Activated T-cell treated with anti-CD3 and anti-CD28 coated beads, Interleukin-2, amount 50 U/mL, for 4 hours (primary cell): ENCODE measurements at regions not wholly inside any gene's neighbourhood (a gene's known extent, or its start where the extent isn't known, plus 50 kb on each side); places are given as distances from the start of the nearest gene placed in this dataset.

Source experiments
- ATAC-seq, 2 donors: fragments of 200-7000 bp; cut with Tn5 transposase; one replicate each; pipeline ENCODE4 v1.10.0; 2021
- DNase-seq: peaks from one replicate; pipeline ENCODE4 v3.0.0-alpha.2; 2020
- H3K27me3 Mint-ChIP-seq: one replicate; pipeline ENCODE4 v1.8.0; 2021; ENCODE audit warnings: low read depth, mixed read lengths
- H3K36me3 Mint-ChIP-seq: one replicate; pipeline ENCODE4 v1.8.0; 2022; ENCODE audit warnings: mixed read lengths; ENCODE audit not compliant: insufficient read depth
- H3K4me1 Mint-ChIP-seq: one replicate; pipeline ENCODE4 v1.8.0; 2021; ENCODE audit warnings: low read depth, mixed read lengths
- H3K4me3 Mint-ChIP-seq: one replicate; pipeline ENCODE4 v1.8.0; 2021; ENCODE audit warnings: mild to moderate bottlenecking, moderate library complexity, mixed read lengths
- H3K9me3 Mint-ChIP-seq: one replicate; pipeline ENCODE4 v1.8.0; 2021; ENCODE audit warnings: mixed read lengths

DNA sequence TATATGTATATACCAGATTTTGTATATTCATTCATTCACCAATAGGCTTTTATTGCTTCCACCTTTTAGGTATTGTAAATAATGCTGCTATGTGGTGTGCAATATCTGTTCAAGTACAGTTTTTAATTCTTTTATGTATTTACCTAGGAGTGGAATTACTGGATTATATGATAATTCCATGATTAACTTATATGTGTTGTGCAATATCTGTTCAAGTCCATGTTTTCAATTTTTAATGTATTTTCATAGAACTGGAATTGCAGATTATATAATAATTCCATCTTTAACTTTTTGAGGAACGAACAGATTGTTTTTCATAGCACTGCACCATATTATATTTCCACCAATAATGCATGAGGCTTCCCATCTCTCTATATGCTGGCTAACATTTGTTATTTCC, 50.6 kb upstream of the L3MBTL4 start:
- Mint-ChIP-seq H3K9me3 (peaks cover 23% of the 10 kb centered on the region), H3K4me3 (no peak overlapping the region), H3K27me3 (no peaks in the 10 kb centered on the region), H3K4me1 (no peaks in the 10 kb centered on the region), H3K36me3 (no peaks in the 10 kb centered on the region)
- ATAC-seq (no peak), DNase-seq (no peak)

DNA sequence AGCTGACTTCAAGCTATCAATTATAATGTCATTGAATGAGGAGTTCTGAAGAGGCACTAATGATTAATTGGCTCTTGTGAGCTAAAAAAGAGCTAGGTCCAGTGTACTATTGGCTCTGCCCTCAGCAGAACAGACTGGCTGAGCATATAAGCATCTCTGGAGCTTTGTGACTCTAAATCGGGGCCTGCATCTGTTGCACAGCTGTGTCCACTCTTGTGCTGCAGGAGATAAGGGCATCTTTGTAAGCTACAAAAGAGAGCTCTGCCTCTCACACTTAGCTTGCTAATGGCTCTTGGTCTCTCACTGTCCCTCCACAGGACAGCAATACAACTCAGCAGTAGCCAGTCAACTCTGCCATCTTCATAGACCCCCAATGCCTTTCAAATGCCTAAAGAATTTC, 61.5 kb upstream of the L3MBTL4 start:
- Mint-ChIP-seq H3K36me3 (no peaks in the 10 kb centered on the region), H3K27me3 (peaks cover 2% of the 10 kb centered on the region), H3K4me1 (no peaks in the 10 kb centered on the region), H3K9me3 (peaks cover 7% of the 10 kb centered on the region), H3K4me3 (no peak overlapping the region)
- no peak for DNase-seq
- ATAC-seq, result no peak

DNA sequence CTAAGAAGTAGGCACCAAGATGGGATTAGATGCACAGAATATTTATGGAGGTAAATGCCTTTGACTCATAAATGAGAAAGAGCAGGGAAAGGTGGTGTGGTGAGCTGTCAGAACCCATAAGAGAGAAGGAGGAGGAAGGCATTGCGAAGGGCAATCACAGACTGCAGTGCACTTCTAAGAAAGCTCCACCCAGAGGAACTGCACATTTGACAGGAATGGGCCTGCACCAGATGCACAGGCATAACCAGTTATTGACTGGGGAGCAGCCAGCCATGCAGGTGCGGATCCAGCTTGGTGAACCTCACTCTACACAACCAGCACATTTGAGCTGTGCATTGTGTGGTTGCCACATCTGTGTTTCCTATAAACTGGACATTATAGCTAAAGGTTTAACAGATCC, 62.2 kb upstream of the L3MBTL4 start:
- Mint-ChIP-seq H3K36me3 (no peaks in the 10 kb centered on the region), H3K4me1 (no peaks in the 10 kb centered on the region), H3K9me3 (peaks cover under 1% of the 10 kb centered on the region), H3K27me3 (peaks cover 2% of the 10 kb centered on the region), H3K4me3 (no peak overlapping the region)
- DNase-seq (no peak), ATAC-seq (no peak)

DNA sequence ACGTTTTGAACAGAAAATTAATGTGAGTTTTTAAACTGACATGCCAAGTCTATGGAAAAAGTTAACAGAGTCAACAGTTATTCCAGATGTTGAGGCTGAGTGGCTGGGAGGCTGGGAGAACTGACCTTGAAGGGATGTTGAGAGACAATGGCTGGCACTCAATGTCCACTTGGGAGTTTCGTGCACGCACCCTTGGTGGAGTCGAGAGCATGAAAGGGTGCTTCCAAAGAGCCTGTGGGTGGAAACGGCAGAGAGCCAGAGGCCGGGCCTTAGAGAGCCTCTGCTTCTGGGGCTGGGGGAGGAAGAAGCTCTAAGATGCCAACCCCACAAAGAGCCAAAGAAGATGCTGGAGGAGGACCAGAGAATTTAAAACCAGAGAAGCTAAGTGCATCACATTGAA, 63.4 kb upstream of the L3MBTL4 start:
- Mint-ChIP-seq H3K36me3 (no peaks in the 10 kb centered on the region), H3K27me3 (peaks cover 2% of the 10 kb centered on the region), H3K4me1 (no peaks in the 10 kb centered on the region), H3K9me3 (no peaks in the 10 kb centered on the region), H3K4me3 (no peak overlapping the region)
- no peak for ATAC-seq
- no peak for DNase-seq

DNA sequence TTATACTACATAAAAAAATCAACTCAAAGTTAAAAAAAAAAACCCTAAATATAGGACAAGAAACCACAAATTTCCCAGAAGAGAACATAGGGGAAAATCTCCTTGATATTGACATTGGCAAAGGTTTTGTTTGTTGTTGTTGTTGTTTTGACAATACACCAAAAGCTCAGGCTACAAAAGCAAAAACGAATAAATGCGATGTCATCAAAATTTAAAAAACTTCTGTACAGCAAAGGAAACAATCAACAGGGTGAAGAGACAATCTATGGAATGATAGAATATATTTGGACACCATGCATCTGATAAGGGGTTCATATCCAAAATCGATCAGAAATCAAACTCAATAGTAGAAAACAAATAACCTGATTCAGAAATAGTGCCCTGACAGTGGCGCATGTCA, 65.0 kb upstream of the L3MBTL4 start:
- Mint-ChIP-seq H3K4me3 (no peak overlapping the region), H3K4me1 (no peaks in the 10 kb centered on the region), H3K36me3 (no peaks in the 10 kb centered on the region), H3K9me3 (no peaks in the 10 kb centered on the region), H3K27me3 (peaks cover 2% of the 10 kb centered on the region)
- no peak for DNase-seq
- no peak for ATAC-seq

DNA sequence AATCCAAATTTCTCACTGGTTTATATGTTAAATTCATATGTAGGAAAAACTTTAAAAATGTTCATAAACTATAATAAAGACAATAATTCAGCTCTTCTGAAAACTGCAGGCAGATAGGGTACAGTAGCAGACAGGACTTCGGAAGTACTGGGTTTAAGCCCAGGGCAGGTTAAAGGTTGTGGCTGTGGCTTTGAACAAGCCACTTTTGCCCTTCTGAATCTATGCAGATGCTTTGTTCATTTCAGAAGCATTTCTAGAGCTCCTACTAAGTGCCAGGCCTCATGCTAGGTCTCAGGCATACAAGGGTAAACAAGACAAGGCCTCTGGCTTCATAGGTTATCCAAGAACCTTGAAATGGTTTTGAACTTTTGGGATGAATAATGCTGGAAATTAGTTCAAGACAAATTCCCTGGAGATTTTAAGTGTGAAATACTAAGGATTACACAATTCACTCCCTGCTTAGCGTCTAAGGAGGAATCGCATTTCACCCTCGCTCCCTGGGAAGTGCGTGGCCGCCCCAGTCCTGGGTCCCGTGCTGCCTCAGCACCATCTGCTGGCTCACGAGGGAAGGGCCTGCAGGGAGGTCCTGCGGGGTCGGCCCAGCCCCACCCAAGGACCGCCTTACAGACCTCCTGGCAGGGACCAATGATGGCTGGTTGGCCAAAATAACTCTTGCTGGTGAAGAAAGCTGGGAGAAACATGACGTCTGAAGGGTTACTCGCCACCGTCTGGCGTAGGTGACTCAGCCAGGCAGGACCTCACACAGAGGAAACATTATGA, 67.7 kb upstream of the L3MBTL4 start:
- Mint-ChIP-seq H3K9me3 (no peaks in the 10 kb centered on the region), H3K4me1 (no peaks in the 10 kb centered on the region), H3K36me3 (no peaks in the 10 kb centered on the region), H3K27me3 (peaks cover 2% of the 10 kb centered on the region), H3K4me3 (no peak overlapping the region)
- ATAC-seq (peak in 1 of 2 donors; percentile 32), DNase-seq (no peak)

DNA sequence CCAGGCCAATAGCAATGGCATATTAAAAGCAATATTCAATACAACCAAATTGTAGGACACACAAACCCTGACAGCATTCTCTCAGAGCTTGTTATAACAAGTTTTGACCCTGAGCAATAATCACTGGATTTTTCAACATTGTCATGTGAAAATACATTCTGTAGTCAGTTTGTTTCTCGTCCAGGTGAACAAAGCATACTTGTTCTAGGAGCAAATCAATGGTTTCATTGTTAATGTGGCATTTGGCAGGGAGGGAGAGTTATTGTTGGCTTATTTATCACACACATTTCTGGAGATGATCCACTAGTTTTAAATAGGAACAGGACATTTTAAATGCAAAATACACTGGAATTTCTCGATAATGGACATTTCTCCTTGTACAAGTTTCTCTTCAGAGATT, 69.9 kb upstream of the L3MBTL4 start:
- Mint-ChIP-seq H3K36me3 (no peaks in the 10 kb centered on the region), H3K4me1 (no peaks in the 10 kb centered on the region), H3K4me3 (no peak overlapping the region), H3K9me3 (no peaks in the 10 kb centered on the region), H3K27me3 (peaks cover 2% of the 10 kb centered on the region)
- ATAC-seq (no peak), DNase-seq (no peak)

DNA sequence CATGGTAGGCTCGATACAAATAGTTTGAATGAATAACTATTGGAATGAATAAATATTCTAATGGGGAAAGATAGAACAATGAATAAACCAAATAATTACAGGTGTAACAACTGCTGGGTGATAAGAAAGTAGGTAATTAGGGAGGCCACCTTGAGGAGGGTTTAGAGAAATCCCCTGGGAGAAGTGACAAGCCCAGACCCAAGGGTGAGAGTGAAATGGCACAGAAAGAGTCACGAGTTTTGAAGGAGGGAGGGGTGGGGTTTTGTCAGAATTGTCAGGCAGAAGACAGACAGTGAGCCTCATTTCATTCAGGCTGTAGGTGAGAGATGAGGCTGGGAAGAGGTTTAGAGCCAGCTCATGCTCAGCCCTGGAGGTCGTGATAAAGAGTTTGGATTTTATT, 71.6 kb upstream of the L3MBTL4 start:
- Mint-ChIP-seq H3K36me3 (no peaks in the 10 kb centered on the region), H3K27me3 (peaks cover 2% of the 10 kb centered on the region), H3K4me3 (no peak overlapping the region), H3K9me3 (no peaks in the 10 kb centered on the region), H3K4me1 (no peaks in the 10 kb centered on the region)
- DNase-seq (no peak), ATAC-seq (no peak)

DNA sequence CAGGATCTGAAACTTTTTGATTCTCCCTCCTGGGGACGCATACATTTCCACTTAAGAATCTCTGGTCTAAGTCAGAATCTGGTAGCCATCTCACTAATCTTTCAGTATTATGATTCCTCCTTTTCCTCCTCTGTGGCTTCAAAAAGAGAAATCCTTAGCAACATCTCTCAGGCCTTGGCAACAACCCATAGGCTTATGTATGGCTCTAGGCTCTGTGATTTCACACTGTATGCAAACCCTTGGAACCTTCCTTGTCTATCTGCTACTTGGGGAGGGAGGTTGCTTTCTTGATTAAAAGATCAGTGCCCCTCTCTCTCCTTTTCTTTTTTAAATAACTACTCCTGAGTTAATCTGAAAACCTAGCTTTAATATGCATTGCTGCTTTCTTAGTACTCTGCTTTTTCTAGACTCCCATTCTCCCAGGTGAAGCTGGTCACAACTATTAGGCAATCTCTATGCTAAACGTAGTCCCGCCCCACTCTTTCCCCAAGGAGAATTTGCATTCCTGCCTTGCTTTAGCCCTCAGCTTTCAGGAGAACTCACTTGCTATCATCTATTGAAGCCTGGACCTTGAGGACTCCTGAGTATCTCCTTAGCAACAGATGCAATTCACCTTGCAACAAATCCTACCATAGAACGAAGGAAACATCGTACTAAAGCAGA, 72.2 kb upstream of the L3MBTL4 start:
- Mint-ChIP-seq H3K4me1 (no peaks in the 10 kb centered on the region), H3K36me3 (no peaks in the 10 kb centered on the region), H3K4me3 (no peak overlapping the region), H3K27me3 (peaks cover 2% of the 10 kb centered on the region), H3K9me3 (no peaks in the 10 kb centered on the region)
- DNase-seq, result no peak
- ATAC-seq, result no peak

DNA sequence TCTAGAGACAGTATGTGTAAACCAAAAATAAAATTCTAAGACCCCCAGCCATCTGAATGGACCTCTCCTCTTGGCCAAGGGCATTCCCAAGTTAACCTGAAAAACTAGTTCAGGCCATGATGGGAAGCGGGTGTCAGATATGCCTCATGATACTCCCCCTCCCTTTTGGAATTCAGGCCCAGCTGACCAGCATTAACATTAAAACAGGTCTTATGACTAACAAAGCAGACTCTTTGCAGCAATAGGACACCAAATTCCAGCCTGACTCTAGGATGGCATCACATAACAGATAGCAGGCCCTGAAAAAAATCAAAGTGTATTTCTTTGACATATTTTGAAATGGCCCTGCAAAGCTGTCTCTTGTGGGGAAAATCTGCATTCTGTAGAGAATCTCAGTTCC, 73.3 kb upstream of the L3MBTL4 start:
- Mint-ChIP-seq H3K27me3 (peaks cover 2% of the 10 kb centered on the region), H3K9me3 (no peaks in the 10 kb centered on the region), H3K4me3 (no peak overlapping the region), H3K36me3 (no peaks in the 10 kb centered on the region), H3K4me1 (no peaks in the 10 kb centered on the region)
- ATAC-seq (no peak), DNase-seq (no peak)

DNA sequence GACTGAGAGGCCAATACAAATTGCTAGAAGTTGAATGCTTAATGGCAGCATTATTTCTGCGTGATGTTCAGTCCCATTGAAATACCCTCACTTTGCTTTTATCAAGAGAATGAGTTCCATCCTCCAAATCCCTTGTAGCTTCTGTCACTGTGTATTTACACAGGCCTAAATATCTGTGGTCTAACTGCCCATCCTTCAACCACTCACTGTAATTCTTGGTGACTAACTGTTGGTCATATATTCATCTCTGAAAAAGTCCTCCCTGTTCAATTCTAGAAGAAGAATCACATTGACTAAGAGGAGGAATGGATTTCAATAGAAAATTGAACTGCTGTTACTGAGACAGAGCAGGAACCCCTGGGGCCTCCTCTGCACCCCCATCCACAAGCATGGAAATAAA, 74.2 kb upstream of the L3MBTL4 start:
- Mint-ChIP-seq H3K27me3 (peaks cover 2% of the 10 kb centered on the region), H3K4me3 (no peak overlapping the region), H3K36me3 (no peaks in the 10 kb centered on the region), H3K9me3 (no peaks in the 10 kb centered on the region), H3K4me1 (no peaks in the 10 kb centered on the region)
- DNase-seq (no peak), ATAC-seq (no peak)

DNA sequence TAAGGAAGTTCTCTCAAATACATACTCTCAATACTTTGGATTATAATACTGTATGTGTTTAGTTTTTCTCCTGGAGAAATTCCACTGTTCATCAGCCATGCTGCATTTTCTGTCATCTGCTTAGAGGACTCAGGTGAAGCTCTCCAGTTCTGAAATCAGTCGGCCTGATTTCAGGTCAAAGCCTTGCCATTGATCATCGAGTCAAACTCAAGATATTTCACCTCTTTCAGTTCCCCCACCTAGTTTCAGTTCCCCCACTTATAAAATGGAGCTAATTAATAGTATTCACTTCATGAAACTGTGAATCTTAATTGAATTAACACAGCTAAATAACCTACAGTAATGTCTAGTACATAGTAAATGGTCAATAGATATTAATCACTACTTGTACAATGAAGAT, 75.3 kb upstream of the L3MBTL4 start:
- no peaks in the 10 kb centered on the region for H3K4me1 Mint-ChIP-seq
- ATAC-seq, result no peak

DNA sequence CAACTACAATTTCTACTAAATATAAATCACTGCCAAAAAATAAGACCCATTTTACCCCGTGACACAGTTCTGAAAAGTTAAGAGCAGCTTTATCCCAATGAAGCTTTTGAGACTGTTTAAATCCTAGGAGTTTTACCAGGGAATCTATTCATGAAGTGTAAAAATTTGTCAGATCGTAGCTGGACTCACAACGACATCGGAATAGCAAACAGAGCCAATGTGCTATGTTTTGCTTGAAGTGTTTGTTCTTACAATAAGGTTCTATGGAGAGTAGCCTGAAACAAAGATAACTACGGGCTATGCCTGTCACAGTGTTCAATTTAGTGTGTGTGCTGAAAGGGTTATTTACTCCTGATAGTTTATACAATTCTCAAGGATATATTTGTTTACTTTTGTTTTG, 78.5 kb upstream of the L3MBTL4 start:
- Mint-ChIP-seq H3K4me1 (no peaks in the 10 kb centered on the region), H3K9me3 (no peaks in the 10 kb centered on the region), H3K4me3 (no peak overlapping the region), H3K36me3 (no peaks in the 10 kb centered on the region), H3K27me3 (no peaks in the 10 kb centered on the region)
- DNase-seq (no peak), ATAC-seq (no peak)

More for the DNA sequence above, 75.3 kb upstream of the L3MBTL4 start:
- Mint-ChIP-seq H3K36me3 (no peaks in the 10 kb centered on the region), H3K27me3 (peaks cover 2% of the 10 kb centered on the region), H3K9me3 (no peaks in the 10 kb centered on the region), H3K4me3 (no peak overlapping the region)
- no peak for DNase-seq

DNA sequence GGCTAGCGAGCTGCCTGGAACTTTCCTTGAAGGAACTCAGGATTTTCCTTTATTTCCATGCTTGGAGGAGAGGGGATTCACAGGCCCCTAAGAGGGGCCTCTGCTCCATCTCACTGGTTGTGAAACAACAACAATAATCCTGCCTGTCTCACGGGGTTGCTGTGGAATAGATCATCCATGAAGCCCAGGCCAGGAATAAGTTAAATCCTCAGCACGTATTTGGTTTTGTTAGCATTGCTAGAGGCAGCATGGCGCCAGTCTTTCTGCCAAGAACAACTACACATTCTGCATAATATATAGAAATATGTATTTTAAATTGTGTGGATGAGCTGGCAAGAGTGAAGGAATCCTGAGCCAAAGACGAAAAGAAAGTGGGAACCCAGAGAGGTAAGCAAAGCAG, 80.8 kb upstream of the L3MBTL4 start:
- H3K9me3 Mint-ChIP-seq, result no peaks in the 10 kb centered on the region
- no peaks in the 10 kb centered on the region for H3K36me3 Mint-ChIP-seq
- H3K4me3 Mint-ChIP-seq, result no peak overlapping the region
- no peaks in the 10 kb centered on the region for H3K27me3 Mint-ChIP-seq
- no peak for DNase-seq
- ATAC-seq, result no peak
- H3K4me1 Mint-ChIP-seq, result no peaks in the 10 kb centered on the region

DNA sequence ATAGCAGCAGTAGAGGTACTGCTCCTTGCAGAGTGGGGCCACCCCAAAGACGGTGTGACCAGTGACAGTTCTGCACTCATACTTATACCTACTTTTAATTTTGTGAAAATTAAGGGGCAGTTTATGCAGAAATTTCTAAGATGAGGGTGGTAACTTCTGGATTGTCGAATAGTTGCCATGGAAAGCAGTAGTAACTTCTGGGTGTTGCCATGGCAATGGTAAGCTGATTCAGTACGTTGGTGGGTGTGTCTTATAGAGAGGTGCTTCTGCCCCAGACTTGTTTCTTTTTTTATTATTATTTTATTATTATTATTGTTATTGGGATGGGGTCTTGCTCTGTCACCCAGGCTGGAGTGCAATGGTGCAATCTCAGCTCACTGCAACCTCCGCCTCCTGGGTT, 82.8 kb upstream of the L3MBTL4 start:
- Mint-ChIP-seq H3K4me1 (no peaks in the 10 kb centered on the region), H3K4me3 (no peak overlapping the region), H3K36me3 (no peaks in the 10 kb centered on the region), H3K27me3 (no peaks in the 10 kb centered on the region), H3K9me3 (peaks cover 5% of the 10 kb centered on the region)
- ATAC-seq (no peak), DNase-seq (no peak)
